Gastroesophageal sphincter (tissue), 3 donors: ENCODE measurements at regions not wholly inside any gene's neighbourhood (a gene's known extent, or its start where the extent isn't known, plus 50 kb on each side); places are given as distances from the start of the nearest gene placed in this dataset.

Experiments used
- CTCF ChIP-seq, 4 experiments: fragments of 200-600 bp in 2 of 4; fragments of 450-650 bp in 2 of 4; sonication (generic) in 1 of 4; IDR thresholded peaks; one replicate each; pipeline ENCODE4 v1.5.1; 2017 to 2019; ENCODE audit warnings: antibody characterized with exemption in 4 of 4, mild to moderate bottlenecking in 2 of 4, moderate library complexity in 2 of 4
- EP300 ChIP-seq: sonication (generic); formaldehyde crosslinking; IDR thresholded peaks from one replicate; pipeline ENCODE4 v1.6.1; 2017; ENCODE audit warnings: antibody characterized with exemption, mild to moderate bottlenecking
- POLR2A ChIP-seq, 2 donors: fragments of 450-650 bp; IDR thresholded peaks; one replicate each; pipeline ENCODE4 v1.6.1; 2017; ENCODE audit warnings: antibody characterized with exemption in 2 of 2, mild to moderate bottlenecking in 2 of 2, moderate library complexity in 1 of 2

GRCh38 chr15:62343397-62343796 is 178.3 kb upstream of the C2CD4B start:
- TF ChIP-seq EP300 (no peak), POLR2A (IDR thresholded peaks at IDR 0.05) (no peak), CTCF (IDR thresholded peaks at IDR 0.05) (no peak)
